ENCODE measurements at regions not wholly inside any gene's neighbourhood (a gene's known extent, or its start where the extent isn't known, plus 50 kb on each side); places are given as distances from the start of the nearest gene placed in this dataset.

DNA sequence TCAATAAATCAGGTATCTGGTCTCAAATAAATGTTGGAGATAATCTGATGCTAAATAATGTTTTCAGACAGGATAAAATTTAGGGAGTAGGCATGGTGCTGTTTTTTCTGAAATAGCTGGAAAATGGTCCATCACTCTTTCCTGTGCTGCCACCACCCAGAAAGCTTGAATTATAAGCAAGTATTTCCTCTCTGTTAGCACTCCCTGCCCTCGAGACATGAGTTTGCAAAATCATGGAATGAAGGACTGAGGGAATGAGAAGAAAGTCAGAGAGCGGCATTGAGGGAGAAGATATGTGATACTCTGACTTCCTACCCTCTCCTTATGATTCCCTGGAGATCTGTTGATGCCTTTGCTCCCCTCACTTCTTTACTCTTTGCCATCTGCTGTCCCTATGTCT is 1095.7 kb downstream of the IGSF11 start:
- Histone ChIP-seq H3K27ac (no peak overlapping the region), H3K4me3 (no peak overlapping the region), H3K9me3 (replicated peaks) (no peaks in the 10 kb centered on the region), H3K36me3 (no peaks in the 10 kb centered on the region), H3K27me3 (no peaks in the 10 kb centered on the region), H3K4me1 (no peaks in the 10 kb centered on the region)
- DNase-seq, result no peak

DNA sequence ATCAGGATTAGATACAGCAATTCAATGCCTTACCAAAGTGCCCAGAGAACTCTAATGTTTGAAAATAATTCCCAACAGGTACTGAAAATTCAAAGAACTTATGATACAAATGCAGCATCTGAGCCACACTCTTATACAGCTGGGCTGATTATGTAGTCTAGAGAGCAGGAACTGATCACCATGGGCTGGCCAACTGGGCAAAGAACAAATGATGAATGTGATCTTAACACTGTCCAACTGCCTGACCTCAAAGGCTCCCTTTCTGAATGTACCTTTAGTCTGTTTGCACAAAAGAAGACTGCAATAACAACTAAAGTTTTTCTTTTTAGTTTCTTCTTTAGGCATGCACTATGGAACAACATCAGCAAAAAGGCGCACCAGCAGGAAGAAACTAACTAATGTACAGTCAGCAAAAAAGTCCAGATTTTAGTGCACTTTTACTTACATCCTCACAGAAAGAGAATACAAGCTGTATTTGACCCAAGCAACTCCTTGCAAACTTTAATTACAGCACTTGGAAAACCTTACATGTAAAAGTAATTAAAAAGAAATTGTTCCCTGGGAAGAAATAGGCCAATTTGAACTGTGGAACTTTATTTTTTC is 1095.1 kb downstream of the IGSF11 start:
- Histone ChIP-seq H3K27me3 (no peaks in the 10 kb centered on the region), H3K4me3 (no peak overlapping the region), H3K36me3 (no peaks in the 10 kb centered on the region), H3K27ac (no peak overlapping the region), H3K9me3 (replicated peaks) (no peaks in the 10 kb centered on the region), H3K4me1 (no peaks in the 10 kb centered on the region)
- DNase-seq, result no peak

DNA sequence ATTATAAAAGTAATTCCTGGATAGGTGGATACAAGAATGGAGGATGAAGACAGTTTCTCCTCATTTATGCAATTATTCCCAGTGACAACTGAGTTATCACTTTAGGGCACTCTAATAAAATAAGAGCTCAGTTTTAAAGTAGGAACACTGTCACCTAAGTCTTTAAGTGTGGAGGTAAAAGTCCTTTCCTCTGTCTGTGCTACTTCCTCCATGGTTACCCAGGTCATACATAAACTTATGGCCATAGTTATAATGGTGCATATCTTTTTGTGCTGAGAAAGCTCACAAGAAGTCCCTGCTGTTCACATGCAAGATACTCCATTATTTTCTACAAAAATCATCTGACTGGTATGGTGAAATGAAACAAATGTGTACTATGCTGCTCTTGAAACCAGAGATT is 1093.6 kb downstream of the IGSF11 start:
- H3K27me3 ChIP-seq, result no peaks in the 10 kb centered on the region
- DNase-seq, result no peak
- no peaks in the 10 kb centered on the region for H3K9me3 ChIP-seq (replicated peaks)
- H3K4me1 ChIP-seq, result no peaks in the 10 kb centered on the region
- no peak overlapping the region for H3K4me3 ChIP-seq
- no peak overlapping the region for H3K27ac ChIP-seq
- no peaks in the 10 kb centered on the region for H3K36me3 ChIP-seq

DNA sequence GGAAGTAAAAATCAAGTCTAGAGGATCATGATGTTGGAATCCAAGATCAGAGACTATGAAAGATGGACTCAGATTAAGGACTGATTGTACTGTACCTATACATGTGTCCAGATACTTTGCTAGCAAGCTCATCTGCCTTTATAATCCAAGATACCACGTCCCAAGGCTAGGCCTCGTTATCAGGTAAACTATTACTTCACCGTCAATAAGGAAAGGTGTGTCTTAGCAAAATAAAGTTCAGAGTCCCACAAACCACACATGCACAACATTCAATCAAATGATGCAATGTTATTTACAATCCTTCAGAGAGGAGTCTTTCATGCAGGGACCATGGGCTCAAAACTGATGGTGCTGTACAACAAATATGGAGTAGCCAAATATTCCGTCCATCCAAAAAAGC is 1092.9 kb downstream of the IGSF11 start:
- H3K4me3 ChIP-seq, result no peak overlapping the region
- DNase-seq, result no peak
- no peak overlapping the region for H3K27ac ChIP-seq
- H3K9me3 ChIP-seq (replicated peaks), result no peaks in the 10 kb centered on the region
- no peaks in the 10 kb centered on the region for H3K27me3 ChIP-seq
- no peaks in the 10 kb centered on the region for H3K4me1 ChIP-seq
- H3K36me3 ChIP-seq, result no peaks in the 10 kb centered on the region

DNA sequence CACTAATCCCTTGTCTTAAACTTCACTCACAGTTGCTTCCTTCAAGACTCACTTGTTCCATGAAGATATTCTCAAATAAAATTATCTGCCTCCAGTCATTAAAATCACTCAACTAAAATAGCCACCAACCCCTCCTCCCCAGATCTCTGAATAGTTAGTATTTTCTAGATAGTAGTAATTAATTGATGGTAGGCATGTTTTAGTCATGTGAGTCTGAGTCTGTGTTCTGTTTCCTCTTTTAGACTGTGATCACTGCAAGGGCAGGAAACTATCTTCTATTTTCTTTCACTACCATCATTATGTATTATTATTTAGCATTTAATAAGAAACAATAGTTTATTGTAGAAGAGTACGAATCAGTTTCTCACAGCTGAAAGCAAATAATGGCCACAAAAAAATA is 1080.5 kb downstream of the IGSF11 start:
- Histone ChIP-seq H3K4me3 (no peak overlapping the region), H3K27ac (no peak overlapping the region), H3K36me3 (no peaks in the 10 kb centered on the region), H3K4me1 (no peaks in the 10 kb centered on the region), H3K27me3 (no peaks in the 10 kb centered on the region), H3K9me3 (replicated peaks) (no peaks in the 10 kb centered on the region)
- no peak for DNase-seq

DNA sequence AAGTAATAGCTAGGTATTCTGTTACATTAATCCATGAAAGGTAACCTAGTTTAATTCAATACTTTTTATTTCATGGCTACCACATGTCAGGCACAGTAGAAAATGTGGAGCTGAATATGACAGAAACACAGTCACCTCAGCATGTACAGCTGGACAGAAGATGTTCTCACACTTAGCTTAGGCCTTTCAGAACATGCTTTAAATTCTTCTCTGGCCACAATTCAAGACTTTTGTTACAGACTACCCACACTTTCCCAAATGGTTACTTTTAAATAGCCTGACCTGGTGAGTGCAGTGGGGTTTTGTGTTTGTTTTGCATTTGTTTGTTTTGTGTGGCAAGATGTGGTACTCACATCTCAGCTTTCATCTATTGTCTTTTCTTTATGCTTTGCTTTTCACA is 1079.5 kb downstream of the IGSF11 start:
- no peaks in the 10 kb centered on the region for H3K9me3 ChIP-seq (replicated peaks)
- H3K27ac ChIP-seq, result no peak overlapping the region
- no peaks in the 10 kb centered on the region for H3K4me1 ChIP-seq
- H3K36me3 ChIP-seq, result no peaks in the 10 kb centered on the region
- DNase-seq, result no peak
- H3K4me3 ChIP-seq, result no peak overlapping the region
- no peaks in the 10 kb centered on the region for H3K27me3 ChIP-seq

DNA sequence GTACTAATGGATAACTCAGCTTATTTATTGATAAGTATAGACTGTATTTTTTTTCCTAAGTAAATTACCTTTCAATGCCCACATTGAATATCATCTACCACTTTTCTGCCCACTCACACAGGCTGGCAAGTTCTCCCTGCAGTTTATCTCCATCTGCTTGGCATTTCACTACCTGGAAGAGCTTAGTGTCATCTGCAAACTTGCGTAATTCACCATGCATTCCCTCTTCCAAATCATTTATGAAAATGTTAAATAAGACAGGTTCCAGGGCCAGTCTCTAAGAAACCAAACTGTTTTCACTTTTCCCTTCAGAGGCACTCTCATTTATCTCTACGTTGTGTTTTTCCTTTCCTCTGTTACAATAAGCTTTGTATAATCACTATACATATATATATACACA is 1076.6 kb downstream of the IGSF11 start:
- H3K36me3 ChIP-seq, result no peaks in the 10 kb centered on the region
- no peaks in the 10 kb centered on the region; the same call in 1 of the 2 replicates for H3K27me3 ChIP-seq
- no peak for DNase-seq
- no peak overlapping the region for H3K4me3 ChIP-seq
- no peak overlapping the region for H3K27ac ChIP-seq
- H3K9me3 ChIP-seq (replicated peaks), result no peaks in the 10 kb centered on the region
- no peaks in the 10 kb centered on the region for H3K4me1 ChIP-seq

DNA sequence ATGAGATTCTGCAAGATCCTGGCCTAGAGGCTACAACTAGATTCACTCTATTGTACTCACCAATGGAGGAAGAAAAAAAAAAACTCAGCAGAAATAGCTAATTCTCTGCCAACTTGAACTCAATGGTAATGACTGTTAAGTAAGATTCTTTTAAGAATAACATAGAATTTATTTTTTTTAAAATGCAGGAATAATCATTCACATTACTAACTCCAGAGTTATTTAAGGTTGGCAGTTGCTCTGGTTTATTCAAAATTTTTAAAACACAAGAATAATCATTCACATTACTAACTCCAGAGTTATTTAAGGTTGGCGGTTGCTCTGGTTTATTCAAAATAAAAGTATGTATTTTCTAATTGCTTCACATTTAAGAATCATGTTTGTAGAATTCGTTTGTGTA is 1071.9 kb downstream of the IGSF11 start:
- H3K4me3 ChIP-seq, result no peak overlapping the region
- H3K27me3 ChIP-seq, result no peaks in the 10 kb centered on the region; the same call in 1 of the 2 replicates
- no peaks in the 10 kb centered on the region for H3K4me1 ChIP-seq
- no peak overlapping the region for H3K27ac ChIP-seq
- H3K9me3 ChIP-seq (replicated peaks), result no peaks in the 10 kb centered on the region
- no peak for DNase-seq
- H3K36me3 ChIP-seq, result no peaks in the 10 kb centered on the region

DNA sequence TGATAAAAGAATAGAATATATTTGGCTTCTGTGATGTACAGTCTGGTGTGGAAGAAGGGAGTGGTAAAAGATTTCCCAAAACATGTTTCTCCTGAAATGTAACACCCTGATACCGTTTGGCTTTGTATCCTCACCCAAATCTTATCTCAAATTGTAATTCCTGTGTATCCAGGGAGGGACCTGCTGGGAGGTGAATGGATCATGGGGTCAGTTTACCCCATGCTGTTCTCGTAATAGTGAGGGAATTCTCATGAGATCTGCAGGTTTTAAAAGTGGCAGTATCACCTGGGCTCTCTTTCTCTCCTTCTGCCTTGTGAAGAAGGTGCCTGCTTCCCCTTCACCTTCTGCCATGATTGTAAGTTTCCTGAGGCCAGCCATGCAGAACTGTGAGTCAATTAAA is 1070.8 kb downstream of the IGSF11 start:
- no peaks in the 10 kb centered on the region for H3K4me1 ChIP-seq
- H3K9me3 ChIP-seq (replicated peaks), result no peaks in the 10 kb centered on the region
- no peaks in the 10 kb centered on the region; the same call in 1 of the 2 replicates for H3K27me3 ChIP-seq
- no peak overlapping the region for H3K27ac ChIP-seq
- no peak for DNase-seq
- no peak overlapping the region for H3K4me3 ChIP-seq
- no peaks in the 10 kb centered on the region for H3K36me3 ChIP-seq

DNA sequence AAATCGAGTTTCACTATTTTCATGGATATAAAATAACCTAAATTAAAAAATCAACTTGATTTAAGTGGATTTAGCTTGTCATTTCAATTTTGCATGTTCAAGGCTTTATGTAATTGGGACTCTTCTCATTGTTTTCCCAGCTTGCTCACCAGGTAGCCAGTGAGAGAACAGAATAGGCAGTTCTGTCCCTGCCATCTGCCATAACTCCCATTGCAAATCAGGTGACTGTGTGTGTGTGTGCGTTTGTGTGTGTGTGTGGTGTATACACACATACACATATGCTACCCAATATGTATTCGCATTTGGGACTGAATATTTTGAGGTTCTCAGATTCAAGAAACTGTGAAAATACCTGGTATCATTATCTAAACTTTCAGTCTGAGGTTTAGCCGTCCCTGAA is 1069.8 kb downstream of the IGSF11 start:
- Histone ChIP-seq H3K4me1 (no peaks in the 10 kb centered on the region), H3K9me3 (replicated peaks) (no peaks in the 10 kb centered on the region)

DNA sequence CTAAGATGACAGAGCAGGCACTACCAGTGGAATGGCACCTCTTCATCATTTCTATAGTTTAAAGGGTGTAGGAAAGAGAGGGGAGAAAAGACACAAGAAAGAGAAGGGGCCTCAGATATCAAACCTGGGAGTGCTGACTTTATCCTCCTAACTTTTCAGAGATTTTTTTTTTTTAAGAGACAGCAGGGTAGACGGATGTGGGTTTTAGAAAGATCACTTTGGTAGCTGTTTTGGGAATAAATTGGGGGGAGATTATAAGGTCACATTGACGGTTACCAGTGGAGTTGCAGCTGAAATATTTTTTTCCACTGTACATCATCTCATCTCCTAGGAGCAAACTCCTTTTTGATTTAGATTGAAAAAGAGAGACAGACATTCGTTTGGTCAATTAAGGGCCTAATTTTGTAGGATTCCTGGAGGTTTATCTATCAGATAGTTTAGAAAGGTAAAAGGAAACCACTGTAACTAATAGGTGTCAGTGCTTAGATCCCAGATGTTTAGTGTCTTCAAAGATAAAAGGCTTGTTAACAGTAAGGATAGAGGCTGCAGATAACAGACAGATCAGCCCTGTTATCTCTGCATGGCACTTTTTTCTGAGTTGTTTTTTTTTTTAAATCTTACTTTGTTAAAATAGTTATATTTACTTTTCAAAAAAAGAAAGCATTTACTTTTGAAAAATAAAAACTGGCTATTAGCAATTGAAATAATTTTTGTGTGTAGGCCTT is 1057.0 kb downstream of the IGSF11 start:
- H3K27me3 ChIP-seq, result no peaks in the 10 kb centered on the region
- H3K4me1 ChIP-seq, result no peaks in the 10 kb centered on the region
- H3K9me3 ChIP-seq (replicated peaks), result no peaks in the 10 kb centered on the region
- DNase-seq, result no peak
- H3K36me3 ChIP-seq, result no peaks in the 10 kb centered on the region
- no peak overlapping the region for H3K4me3 ChIP-seq
- no peak overlapping the region for H3K27ac ChIP-seq

More for the DNA sequence above, 1069.8 kb downstream of the IGSF11 start:
- DNase-seq, result no peak
- no peaks in the 10 kb centered on the region; the same call in 1 of the 2 replicates for H3K27me3 ChIP-seq
- H3K27ac ChIP-seq, result no peak overlapping the region
- H3K4me3 ChIP-seq, result no peak overlapping the region
- no peaks in the 10 kb centered on the region for H3K36me3 ChIP-seq

DNA sequence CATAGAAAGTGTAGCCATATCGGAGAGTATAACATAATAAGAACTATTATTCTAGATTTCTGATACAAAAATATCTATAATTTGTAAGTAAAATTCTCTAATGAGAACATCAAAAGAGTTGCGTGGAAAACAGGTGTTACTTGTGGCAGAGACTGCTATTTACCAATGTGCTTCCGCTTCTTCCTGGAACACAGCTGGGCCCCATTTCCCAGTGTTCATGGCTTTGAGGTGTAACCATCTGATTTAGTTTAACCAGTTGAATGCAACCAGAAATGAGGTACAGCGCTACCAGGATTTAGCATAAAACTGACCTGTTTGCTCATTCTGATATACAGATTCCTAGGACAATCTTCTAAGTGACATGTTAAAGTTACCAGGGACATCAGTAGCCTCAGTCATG is 1055.2 kb downstream of the IGSF11 start:
- Histone ChIP-seq H3K27me3 (no peaks in the 10 kb centered on the region), H3K27ac (no peak overlapping the region), H3K9me3 (replicated peaks) (no peaks in the 10 kb centered on the region), H3K4me1 (no peaks in the 10 kb centered on the region), H3K36me3 (no peaks in the 10 kb centered on the region), H3K4me3 (no peak overlapping the region)
- no peak for DNase-seq

DNA sequence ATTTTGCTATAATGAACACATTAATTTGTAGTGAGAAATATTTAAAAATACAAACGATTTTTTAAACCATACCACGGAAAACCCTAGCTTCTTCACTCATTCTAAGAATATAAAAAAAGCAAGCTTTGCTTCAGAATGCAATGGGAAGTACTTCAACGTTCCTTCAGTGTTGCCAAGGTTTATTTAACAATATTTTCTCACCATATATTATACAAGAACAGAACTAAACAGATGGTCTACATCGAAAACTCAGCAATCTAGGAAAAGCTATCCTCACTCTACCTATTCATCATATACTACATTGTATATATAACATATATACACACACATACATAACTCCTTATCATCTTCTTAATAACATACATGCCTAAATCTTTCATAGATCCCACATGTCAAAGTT is 1047.4 kb downstream of the IGSF11 start:
- H3K27me3 ChIP-seq, result peaks cover 10% of the 10 kb centered on the region
- no peak for DNase-seq
- H3K9me3 ChIP-seq (replicated peaks), result no peaks in the 10 kb centered on the region
- no peaks in the 10 kb centered on the region for H3K4me1 ChIP-seq
- H3K27ac ChIP-seq, result no peak overlapping the region
- no peak overlapping the region for H3K4me3 ChIP-seq
- H3K36me3 ChIP-seq, result no peaks in the 10 kb centered on the region

DNA sequence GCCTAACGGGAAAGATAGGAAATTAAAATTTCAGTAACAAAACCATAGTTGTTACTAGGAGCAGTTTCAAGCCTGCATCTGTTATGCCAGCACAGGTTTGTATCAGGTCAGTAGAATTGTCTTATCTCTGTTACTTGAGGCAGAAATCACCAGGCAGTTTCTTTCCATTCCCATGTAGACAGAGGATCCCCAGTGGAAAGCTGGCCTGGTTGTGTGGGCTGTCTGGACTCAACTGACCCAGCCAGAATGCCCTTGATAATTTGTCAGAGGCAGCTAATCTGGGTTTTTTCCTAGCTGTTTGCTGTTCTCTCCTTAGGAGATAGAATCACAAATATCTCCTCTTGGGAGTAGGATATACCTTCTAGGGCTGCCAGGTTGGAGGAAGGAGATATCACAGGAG is 1044.7 kb downstream of the IGSF11 start:
- Histone ChIP-seq H3K27me3 (peaks cover 10% of the 10 kb centered on the region), H3K4me3 (no peak overlapping the region), H3K9me3 (replicated peaks) (no peaks in the 10 kb centered on the region), H3K27ac (no peak overlapping the region), H3K36me3 (no peaks in the 10 kb centered on the region), H3K4me1 (no peaks in the 10 kb centered on the region)
- DNase-seq, result no peak

DNA sequence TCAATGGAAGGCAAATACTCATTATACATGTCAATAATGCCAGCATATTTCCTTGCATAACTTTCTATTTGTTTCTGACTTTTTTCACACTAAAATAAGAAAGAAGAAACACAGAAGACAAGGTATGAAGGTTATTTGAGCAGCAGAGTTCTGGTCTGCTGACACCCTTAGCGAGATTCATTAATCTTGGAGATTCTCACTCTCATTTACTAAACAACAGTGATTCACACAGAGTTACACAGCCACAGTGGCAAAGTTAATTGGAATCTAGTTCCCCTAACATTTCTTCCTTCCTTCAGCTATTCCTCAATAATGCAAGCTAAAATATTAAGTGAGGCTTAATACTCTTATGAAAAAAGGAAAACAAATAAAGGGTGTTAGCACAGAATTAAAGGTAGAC is 1044.0 kb downstream of the IGSF11 start:
- H3K4me1 ChIP-seq, result no peaks in the 10 kb centered on the region
- H3K36me3 ChIP-seq, result no peaks in the 10 kb centered on the region
- no peaks in the 10 kb centered on the region for H3K9me3 ChIP-seq (replicated peaks)
- H3K4me3 ChIP-seq, result no peak overlapping the region
- H3K27me3 ChIP-seq, result peaks cover 10% of the 10 kb centered on the region
- H3K27ac ChIP-seq, result no peak overlapping the region
- DNase-seq, result no peak

DNA sequence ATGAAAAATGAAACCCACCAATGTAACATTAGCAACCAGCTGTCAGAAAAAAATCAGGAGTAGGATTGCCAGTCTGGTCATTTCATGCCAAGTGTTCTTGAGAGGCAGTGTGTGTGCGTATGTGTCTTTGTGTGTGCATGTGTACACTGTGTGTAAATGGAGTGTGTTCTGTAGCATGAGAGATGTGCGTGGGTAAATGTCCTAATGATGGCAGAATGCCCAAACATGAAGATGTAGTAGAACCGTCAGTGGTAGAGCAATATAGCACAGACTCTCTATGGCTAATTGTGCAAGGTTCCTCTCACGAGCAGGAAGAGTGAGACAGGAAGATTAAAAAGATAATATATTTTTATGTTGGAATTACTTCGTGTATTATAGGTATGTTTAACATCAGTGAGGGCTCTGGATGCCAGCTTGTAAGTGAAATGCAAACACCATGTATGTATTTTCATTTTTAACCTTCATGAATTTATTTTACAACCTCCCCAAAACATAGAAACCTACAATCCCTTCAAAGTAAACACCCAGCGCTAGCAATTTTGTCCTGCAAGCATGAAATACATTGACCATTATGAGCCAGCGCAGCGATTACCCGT is 1038.7 kb downstream of the IGSF11 start:
- DNase-seq, result no peak
- no peak overlapping the region for H3K4me3 ChIP-seq
- H3K27ac ChIP-seq, result no peak overlapping the region
- no peaks in the 10 kb centered on the region for H3K36me3 ChIP-seq
- H3K4me1 ChIP-seq, result no peaks in the 10 kb centered on the region
- no peaks in the 10 kb centered on the region for H3K9me3 ChIP-seq (replicated peaks)
- no peaks in the 10 kb centered on the region for H3K27me3 ChIP-seq
